ENCODE measurements at regions not wholly inside any gene's neighbourhood (a gene's known extent, or its start where the extent isn't known, plus 50 kb on each side); places are given as distances from the start of the nearest gene placed in this dataset.

DNA sequence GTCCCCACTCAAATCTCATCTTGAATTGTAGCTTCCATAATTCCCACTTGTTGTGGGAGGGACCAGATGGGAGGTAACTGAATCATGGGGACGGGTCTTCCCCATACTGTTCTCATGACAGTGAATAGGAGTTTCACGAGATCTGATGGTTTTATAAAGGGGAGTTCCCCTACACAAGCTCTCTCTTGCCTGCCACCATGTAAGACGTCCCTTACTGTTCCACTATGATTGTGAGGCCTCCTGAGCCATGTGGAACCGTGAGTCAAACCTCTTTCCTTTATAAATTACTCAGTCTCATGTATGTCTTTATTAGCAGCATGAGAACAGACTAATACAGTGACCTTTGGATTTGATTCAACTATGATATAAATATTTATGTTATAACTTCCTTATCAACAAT, 78.0 kb downstream of the CYRIA start:
- TF ChIP-seq, protein P1, sequence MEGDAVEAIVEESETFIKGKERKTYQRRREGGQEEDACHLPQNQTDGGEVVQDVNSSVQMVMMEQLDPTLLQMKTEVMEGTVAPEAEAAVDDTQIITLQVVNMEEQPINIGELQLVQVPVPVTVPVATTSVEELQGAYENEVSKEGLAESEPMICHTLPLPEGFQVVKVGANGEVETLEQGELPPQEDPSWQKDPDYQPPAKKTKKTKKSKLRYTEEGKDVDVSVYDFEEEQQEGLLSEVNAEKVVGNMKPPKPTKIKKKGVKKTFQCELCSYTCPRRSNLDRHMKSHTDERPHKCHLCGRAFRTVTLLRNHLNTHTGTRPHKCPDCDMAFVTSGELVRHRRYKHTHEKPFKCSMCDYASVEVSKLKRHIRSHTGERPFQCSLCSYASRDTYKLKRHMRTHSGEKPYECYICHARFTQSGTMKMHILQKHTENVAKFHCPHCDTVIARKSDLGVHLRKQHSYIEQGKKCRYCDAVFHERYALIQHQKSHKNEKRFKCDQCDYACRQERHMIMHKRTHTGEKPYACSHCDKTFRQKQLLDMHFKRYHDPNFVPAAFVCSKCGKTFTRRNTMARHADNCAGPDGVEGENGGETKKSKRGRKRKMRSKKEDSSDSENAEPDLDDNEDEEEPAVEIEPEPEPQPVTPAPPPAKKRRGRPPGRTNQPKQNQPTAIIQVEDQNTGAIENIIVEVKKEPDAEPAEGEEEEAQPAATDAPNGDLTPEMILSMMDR (IDR thresholded peaks at IDR 0.05): no peak
- TF ChIP-seq POLR2A (IDR thresholded peaks at IDR 0.05) (no peak), POLR2AphosphoS5 (IDR thresholded peaks at IDR 0.05) (no peak)

Measured in gastroesophageal sphincter (tissue), 3 donors.